HUES64 (cell line): ENCODE measurements at regions not wholly inside any gene's neighbourhood (a gene's known extent, or its start where the extent isn't known, plus 50 kb on each side); places are given as distances from the start of the nearest gene placed in this dataset.

Experiments used
- H3K27ac ChIP-seq: 2 replicates; pipeline ENCODE4 v1.7.0; 2013; ENCODE audit warnings: low read depth, low read length, inconsistent platforms
- H3K27me3 ChIP-seq: 2 replicates; pipeline ENCODE4 v1.6.1; 2013; ENCODE audit warnings: mild to moderate bottlenecking, low read length; ENCODE audit not compliant: insufficient read depth
- H3K36me3 ChIP-seq: 2 replicates; pipeline ENCODE4 v1.6.1; 2013; ENCODE audit warnings: mild to moderate bottlenecking, low read length; ENCODE audit not compliant: insufficient read depth
- H3K4me1 ChIP-seq: 2 replicates; pipeline ENCODE4 v1.6.1; 2013; ENCODE audit warnings: mild to moderate bottlenecking, low read length, moderate library complexity; ENCODE audit not compliant: insufficient read depth
- H3K4me3 ChIP-seq: 2 replicates; pipeline ENCODE4 v1.5.1; 2013; ENCODE audit warnings: mild to moderate bottlenecking, low read length, moderate library complexity
- H3K9ac ChIP-seq: 2 replicates; pipeline ENCODE4 v1.6.1; 2013; ENCODE audit warnings: mild to moderate bottlenecking, low read depth, low read length
- H3K9me3 ChIP-seq: 2 replicates; pipeline ENCODE4 v1.6.1; 2013; ENCODE audit warnings: low read depth, low read length; ENCODE audit not compliant: insufficient read depth
- WGBS: fragments of 150-250, 120-280 bp; methylation state at CpG from one replicate; pipeline ENCODE4 v1.1.7; 2013; ENCODE audit warnings: missing lambda C conversion rate; 5-methylcytosine and 5-hydroxymethylcytosine counted together

DNA sequence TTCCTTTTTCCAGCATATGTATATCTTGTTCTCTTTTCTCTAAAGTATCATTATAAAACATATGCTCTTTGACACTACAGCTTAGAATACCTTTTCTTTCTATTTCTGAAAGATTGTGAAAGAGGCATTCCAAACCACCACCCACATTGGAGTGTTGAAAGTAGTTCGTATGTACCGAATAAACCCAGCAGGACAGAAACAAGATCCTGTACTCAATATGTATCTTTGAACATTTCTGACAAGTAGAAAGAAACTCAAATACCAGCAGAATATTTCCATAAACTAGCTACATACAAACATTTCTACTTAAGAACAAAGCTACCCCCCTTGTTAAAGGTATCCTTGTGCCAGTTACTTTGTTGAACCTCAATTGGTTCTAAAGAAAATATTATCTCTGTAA lies 415.3 kb upstream of the ALCAM start:
- no peak overlapping the region for H3K4me3 ChIP-seq
- no peak overlapping the region for H3K9ac ChIP-seq
- H3K36me3 ChIP-seq, result no peaks in the 10 kb centered on the region
- no peaks in the 10 kb centered on the region for H3K9me3 ChIP-seq
- no peaks in the 10 kb centered on the region for H3K27me3 ChIP-seq
- WGBS, result 100% methylated on average over 2 of the region's 2 CpGs
- no peak overlapping the region for H3K27ac ChIP-seq
- no peaks in the 10 kb centered on the region for H3K4me1 ChIP-seq

DNA sequence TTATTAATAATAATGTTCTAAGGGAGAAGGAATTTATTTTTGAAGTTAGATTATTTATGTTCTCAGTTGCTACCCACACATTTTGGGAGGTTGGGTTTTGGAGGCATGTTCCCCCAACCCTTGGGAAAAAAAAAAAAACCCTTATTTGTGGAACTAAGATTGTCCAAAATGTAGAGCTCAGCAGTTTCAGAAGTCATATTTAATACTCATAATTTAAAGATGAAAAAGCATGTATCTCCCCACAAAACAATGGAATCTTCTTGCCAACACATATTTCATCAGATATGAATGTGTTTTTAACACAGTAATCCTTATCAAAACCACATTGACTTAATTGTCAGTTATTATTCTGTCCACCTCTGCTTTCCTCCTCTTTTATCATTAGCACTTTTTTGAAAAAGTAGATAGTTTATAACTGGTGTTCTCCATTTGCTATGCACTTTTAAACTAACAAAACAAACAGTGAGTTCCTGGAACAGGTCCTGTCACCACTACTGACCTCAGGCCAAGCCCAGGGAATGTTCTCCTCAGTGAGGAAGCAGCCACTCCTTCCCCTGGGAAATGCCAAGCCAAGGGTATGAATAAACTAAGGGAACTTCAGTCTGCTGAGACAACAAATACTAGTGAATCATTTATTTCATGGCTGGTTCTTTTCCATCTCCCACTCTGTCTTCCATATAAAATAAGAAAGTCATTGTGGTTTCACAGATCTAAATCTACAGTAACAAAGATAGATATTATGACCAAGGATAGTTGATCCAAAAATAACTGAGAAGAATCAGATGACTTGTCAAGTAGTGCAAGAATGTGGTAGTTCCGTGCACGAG lies 414.4 kb upstream of the ALCAM start:
- no peaks in the 10 kb centered on the region for H3K4me1 ChIP-seq
- no peaks in the 10 kb centered on the region for H3K27me3 ChIP-seq
- 92% methylated on average over 2 of the region's 2 CpGs for WGBS
- no peaks in the 10 kb centered on the region for H3K36me3 ChIP-seq
- H3K27ac ChIP-seq, result no peak overlapping the region
- no peak overlapping the region for H3K9ac ChIP-seq
- no peaks in the 10 kb centered on the region for H3K9me3 ChIP-seq
- no peak overlapping the region for H3K4me3 ChIP-seq

DNA sequence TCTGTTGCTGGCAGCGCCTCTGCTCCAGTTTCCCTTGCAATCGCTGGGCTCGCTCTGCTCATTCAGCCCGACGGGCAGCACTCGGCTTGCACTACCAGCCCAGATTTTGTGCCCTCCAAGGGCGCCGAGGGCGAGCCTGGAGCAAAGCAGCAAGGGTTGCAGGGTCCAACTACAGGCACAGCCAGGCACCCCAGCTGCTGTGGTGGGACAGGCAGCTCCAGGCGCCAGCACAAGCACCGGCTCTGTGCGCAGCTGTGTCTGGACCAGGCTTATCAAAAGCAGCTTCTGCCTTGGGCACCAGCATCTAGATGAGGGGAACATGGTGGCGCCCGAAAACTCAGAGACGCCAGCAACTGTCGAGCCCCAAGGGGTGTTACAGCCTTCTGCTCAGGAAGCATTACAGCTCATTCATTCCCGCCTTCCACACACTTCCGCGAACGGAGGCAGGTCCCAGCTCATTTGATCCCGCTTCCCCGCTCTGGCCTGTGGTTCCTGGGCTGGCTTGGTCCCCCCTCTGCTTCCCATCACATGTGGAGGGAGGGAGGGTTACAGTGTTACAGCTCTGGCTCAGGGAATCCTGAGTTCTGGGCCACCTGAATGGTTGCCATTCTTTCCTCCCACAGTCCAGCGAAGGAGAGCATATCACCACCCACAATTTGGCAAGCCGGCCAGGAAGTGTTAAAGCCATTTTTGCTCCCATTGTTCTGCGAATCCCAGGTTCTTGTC lies 409.9 kb upstream of the ALCAM start:
- WGBS, result 97% methylated on average over 25 of the region's 25 CpGs
- no peaks in the 10 kb centered on the region for H3K36me3 ChIP-seq
- no peaks in the 10 kb centered on the region for H3K9me3 ChIP-seq
- H3K4me1 ChIP-seq, result peaks cover 18% of the 10 kb centered on the region
- H3K27ac ChIP-seq, result no peak overlapping the region
- no peak overlapping the region for H3K4me3 ChIP-seq
- no peaks in the 10 kb centered on the region for H3K27me3 ChIP-seq
- H3K9ac ChIP-seq, result no peak overlapping the region

DNA sequence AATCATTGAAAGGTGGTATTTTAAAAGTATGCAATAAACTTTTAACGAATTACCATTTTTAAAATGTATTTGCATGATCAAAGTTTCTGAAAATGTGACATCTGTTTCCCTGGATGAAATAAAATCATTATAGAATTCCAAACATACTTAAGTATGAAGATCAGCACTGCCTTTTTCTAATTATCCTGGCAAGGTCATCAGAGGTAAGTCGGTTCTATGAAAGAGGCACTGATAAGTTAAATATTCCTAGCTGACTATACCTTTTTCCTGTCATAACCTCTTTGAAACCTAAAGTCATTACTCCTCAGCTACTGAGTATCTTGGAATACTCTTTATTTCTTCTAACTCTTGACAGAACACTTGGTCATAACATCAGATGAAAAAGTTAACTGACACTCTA lies 406.1 kb upstream of the ALCAM start:
- WGBS, result 100% methylated on average over 1 of the region's 2 CpGs
- H3K36me3 ChIP-seq, result no peaks in the 10 kb centered on the region

DNA sequence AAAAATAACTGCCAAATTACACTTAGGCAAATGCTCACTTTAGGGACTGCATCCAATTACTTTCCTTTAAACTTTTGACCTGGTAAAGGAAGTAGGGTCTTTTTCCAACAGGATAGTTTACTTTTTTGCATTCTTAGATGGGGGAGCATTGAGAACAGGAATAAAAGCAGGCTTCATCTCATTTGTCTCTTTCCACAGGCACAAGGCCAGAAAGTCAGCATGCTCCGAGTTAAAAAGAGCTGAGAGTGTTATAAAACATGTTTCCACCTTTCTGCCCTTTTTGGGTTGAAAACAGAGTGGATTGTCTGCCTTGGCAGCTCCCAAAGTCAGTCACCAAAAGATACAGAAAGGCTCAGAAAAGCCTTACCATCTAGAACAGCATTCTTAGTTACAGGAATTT lies 404.9 kb upstream of the ALCAM start:
- 80% methylated on average over 1 of the region's 1 CpG for WGBS
- H3K4me3 ChIP-seq, result no peak overlapping the region
- no peaks in the 10 kb centered on the region for H3K9me3 ChIP-seq
- H3K27ac ChIP-seq, result peak overlapping the region; percentile 44; the same call in 1 of the 2 replicates
- H3K9ac ChIP-seq, result no peak overlapping the region
- H3K36me3 ChIP-seq, result no peaks in the 10 kb centered on the region
- H3K27me3 ChIP-seq, result no peaks in the 10 kb centered on the region
- peaks cover 37% of the 10 kb centered on the region for H3K4me1 ChIP-seq

More for the DNA sequence above, 406.1 kb upstream of the ALCAM start:
- H3K27me3 ChIP-seq, result no peaks in the 10 kb centered on the region
- H3K4me1 ChIP-seq, result peaks cover 34% of the 10 kb centered on the region
- peak overlapping the region; percentile 27; the same call in 1 of the 2 replicates for H3K27ac ChIP-seq
- no peak overlapping the region for H3K9ac ChIP-seq
- H3K4me3 ChIP-seq, result no peak overlapping the region
- H3K9me3 ChIP-seq, result no peaks in the 10 kb centered on the region

DNA sequence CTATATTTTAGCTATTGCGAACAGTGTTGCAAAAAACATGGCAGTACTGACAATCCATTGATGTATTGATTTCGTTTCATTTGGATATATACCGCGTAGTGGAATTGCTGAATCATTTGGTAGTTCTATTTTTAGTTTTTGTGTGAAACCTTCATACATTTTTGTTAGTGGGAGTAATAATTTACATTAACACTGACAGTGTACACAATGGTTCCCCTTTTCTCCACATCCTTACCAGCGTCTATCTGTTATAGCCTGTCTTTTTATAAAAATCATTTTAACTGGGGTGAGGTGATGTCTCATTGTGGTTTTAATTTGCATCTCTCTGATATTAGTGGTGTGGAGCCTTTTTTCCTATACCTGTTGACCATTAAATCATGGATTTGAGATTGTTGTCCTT lies 392.4 kb upstream of the ALCAM start:
- no peak overlapping the region for H3K9ac ChIP-seq
- no peaks in the 10 kb centered on the region for H3K27me3 ChIP-seq
- no peaks in the 10 kb centered on the region for H3K4me1 ChIP-seq
- H3K27ac ChIP-seq, result no peak overlapping the region
- no peaks in the 10 kb centered on the region for H3K36me3 ChIP-seq
- WGBS, result 80% methylated on average over 4 of the region's 5 CpGs
- H3K9me3 ChIP-seq, result peaks cover 7% of the 10 kb centered on the region
- no peak overlapping the region for H3K4me3 ChIP-seq

DNA sequence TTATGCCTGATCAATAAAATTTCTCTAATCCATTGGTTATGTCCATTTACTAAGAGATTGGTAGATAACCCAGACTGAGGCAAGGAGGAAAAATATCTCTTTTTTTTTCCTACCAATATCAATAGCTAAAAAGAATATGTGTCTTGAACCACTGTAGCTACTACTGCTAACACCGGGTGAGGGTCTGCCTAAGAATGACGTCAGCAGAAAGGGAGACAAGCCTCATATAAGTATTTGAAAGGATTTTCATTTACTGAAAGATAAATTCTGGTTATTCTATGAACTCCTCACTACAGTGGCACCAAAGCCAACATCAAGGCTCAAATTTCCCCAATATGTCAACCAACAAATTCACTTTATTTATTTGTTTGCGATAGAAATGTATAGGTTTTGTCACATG lies 389.0 kb upstream of the ALCAM start:
- 100% methylated on average over 2 of the region's 3 CpGs for WGBS
- H3K9me3 ChIP-seq, result peaks cover 7% of the 10 kb centered on the region
- no peaks in the 10 kb centered on the region for H3K36me3 ChIP-seq

DNA sequence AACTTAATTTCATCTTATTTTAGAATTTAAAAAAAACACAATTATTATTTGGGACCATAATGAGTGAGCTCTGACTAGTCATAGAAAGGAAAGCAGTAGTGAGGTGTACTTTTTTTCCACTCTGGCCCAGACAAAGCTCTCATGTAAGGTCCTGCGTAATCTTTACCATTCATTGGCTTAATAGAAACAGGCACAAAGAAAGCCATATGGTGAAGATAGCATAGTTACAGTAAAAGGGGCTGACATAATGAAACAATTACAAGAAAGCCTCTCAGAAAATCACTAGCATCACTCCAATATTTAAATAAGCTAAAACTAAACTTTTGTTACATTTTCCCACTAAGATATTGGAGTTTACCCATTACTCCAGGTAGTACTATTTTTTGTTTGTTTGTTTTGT lies 384.6 kb upstream of the ALCAM start:
- Histone ChIP-seq H3K4me3 (no peak overlapping the region), H3K9ac (no peak overlapping the region), H3K27ac (no peak overlapping the region), H3K27me3 (no peaks in the 10 kb centered on the region), H3K4me1 (no peaks in the 10 kb centered on the region), H3K9me3 (no peaks in the 10 kb centered on the region), H3K36me3 (no peaks in the 10 kb centered on the region)
- WGBS, result 100% methylated on average over 1 of the region's 1 CpG

More for the DNA sequence above, 389.0 kb upstream of the ALCAM start:
- H3K4me3 ChIP-seq, result no peak overlapping the region
- no peaks in the 10 kb centered on the region for H3K4me1 ChIP-seq
- H3K9ac ChIP-seq, result no peak overlapping the region
- H3K27ac ChIP-seq, result no peak overlapping the region
- H3K27me3 ChIP-seq, result no peaks in the 10 kb centered on the region

DNA sequence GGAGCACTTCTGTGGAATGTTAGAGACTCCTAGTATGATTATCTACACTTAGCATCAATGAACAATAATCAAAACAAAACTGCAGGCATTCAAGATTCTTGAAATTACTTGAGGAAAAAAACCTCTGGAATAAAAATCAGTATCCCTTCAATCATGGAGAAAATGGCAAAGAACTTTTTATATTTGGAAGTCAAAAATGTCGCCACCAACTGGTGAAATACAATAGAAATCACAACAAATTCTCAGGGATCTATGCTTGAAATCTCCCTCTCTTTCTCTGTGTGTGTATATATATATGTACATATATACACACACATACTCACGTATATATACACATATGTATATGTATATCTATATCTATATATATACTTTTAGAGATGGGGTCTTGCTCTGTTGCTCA lies 378.9 kb upstream of the ALCAM start:
- no peaks in the 10 kb centered on the region for H3K4me1 ChIP-seq
- no peaks in the 10 kb centered on the region for H3K36me3 ChIP-seq
- H3K9me3 ChIP-seq, result no peaks in the 10 kb centered on the region
- H3K4me3 ChIP-seq, result no peak overlapping the region
- no CpG with 5 or more reads among the region's 2 CpGs for WGBS
- no peaks in the 10 kb centered on the region for H3K27me3 ChIP-seq
- H3K9ac ChIP-seq, result no peak overlapping the region
- no peak overlapping the region for H3K27ac ChIP-seq

DNA sequence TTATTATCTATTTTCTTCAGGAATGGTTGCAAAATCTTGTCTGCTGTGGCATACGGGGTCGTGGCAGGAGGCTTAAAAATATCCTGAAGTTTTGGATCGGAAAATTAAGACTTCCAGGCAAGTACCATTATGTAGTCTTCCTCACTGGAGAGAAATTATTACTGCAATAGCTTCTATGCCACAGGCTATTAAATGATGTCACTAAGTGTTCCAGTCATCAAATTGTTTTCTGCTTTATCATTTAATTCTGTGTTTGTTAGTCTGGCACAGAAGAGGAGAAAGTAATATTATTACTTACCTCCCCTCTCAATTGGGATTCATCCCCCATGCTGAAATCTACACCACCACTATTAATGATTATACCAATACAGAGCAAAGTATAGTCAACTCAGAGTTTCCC lies 378.2 kb upstream of the ALCAM start:
- H3K9me3 ChIP-seq, result no peaks in the 10 kb centered on the region
- 98% methylated on average over 3 of the region's 3 CpGs for WGBS
- H3K27me3 ChIP-seq, result no peaks in the 10 kb centered on the region
- H3K9ac ChIP-seq, result no peak overlapping the region
- H3K4me3 ChIP-seq, result no peak overlapping the region
- no peaks in the 10 kb centered on the region for H3K4me1 ChIP-seq
- no peak overlapping the region for H3K27ac ChIP-seq
- no peaks in the 10 kb centered on the region for H3K36me3 ChIP-seq

DNA sequence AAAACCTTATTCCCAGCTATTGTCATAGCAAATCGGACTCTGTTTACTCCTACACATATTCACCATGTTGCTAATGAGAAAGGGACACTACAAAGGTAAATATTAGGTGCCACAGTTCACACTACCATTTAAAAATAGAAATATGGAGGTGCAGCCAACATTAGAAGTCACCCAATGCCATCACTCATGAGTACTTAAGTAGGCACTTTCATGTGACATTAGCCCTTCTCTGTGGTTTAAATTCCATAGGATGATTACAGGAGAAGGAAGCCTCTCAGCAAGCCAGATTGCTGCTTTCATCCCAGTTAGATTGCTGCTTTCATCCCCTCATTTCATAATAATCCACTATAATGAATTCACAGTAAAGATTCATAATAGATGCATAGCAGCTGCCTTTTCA lies 376.8 kb upstream of the ALCAM start:
- H3K4me3 ChIP-seq, result no peak overlapping the region
- no peak overlapping the region for H3K27ac ChIP-seq
- H3K4me1 ChIP-seq, result no peaks in the 10 kb centered on the region
- no peak overlapping the region for H3K9ac ChIP-seq
- 91% methylated on average over 1 of the region's 1 CpG for WGBS
- H3K36me3 ChIP-seq, result no peaks in the 10 kb centered on the region
- no peaks in the 10 kb centered on the region for H3K27me3 ChIP-seq
- H3K9me3 ChIP-seq, result no peaks in the 10 kb centered on the region
